ENCODE measurements at regions not wholly inside any gene's neighbourhood (a gene's known extent, or its start where the extent isn't known, plus 50 kb on each side); places are given as distances from the start of the nearest gene placed in this dataset.

DNA sequence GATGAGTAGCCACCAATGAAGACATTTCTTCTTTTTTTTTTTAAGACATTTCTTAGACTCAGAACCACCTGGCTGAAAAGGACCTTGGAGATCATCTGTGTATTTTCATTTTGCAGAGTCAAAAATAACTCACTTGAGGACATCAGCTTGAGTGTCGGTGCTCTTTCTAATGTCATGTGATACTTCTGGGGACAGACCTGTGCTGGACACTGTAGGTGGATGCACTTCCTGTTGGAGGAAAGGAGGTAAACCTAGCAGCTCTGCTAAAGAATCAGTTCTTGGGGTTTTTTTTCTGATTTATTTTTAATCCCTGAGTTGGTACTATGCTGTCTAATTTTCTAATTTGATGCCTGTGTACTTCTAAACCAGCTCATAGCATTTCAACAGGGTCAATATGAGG, 283.9 kb upstream of the CRIM1 start:
- no peaks in the 10 kb centered on the region for H3K9me3 ChIP-seq (ENCODE audit: control insufficient read depth in 2 of 3, insufficient read depth in 1 of 3, low read length in 3 of 3)
- intact Hi-C loops (cut with DNase I): no loop called here
- no peaks in the 10 kb centered on the region for H3K4me1 ChIP-seq (ENCODE audit: control insufficient read depth in 2 of 3, insufficient read depth in 2 of 3, low read depth in 1 of 3, low read length in 3 of 3)
- H3K4me3 ChIP-seq (ENCODE audit: low read length in 3 of 3): no peak overlapping the region
- H3K27ac ChIP-seq (ENCODE audit: low read depth in 2 of 2, low read length in 2 of 2): no peak overlapping the region
- H3K27me3 ChIP-seq (ENCODE audit: control insufficient read depth, insufficient read depth, low read length): no peaks in the 10 kb centered on the region
- FAIRE-seq (no peak), DNase-seq (no peak)
- TF ChIP-seq, protein P1, sequence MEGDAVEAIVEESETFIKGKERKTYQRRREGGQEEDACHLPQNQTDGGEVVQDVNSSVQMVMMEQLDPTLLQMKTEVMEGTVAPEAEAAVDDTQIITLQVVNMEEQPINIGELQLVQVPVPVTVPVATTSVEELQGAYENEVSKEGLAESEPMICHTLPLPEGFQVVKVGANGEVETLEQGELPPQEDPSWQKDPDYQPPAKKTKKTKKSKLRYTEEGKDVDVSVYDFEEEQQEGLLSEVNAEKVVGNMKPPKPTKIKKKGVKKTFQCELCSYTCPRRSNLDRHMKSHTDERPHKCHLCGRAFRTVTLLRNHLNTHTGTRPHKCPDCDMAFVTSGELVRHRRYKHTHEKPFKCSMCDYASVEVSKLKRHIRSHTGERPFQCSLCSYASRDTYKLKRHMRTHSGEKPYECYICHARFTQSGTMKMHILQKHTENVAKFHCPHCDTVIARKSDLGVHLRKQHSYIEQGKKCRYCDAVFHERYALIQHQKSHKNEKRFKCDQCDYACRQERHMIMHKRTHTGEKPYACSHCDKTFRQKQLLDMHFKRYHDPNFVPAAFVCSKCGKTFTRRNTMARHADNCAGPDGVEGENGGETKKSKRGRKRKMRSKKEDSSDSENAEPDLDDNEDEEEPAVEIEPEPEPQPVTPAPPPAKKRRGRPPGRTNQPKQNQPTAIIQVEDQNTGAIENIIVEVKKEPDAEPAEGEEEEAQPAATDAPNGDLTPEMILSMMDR (IDR thresholded peaks at IDR 0.05; ENCODE audit: borderline replicate concordance, extremely low read depth, insufficient read depth): no peak
- H3K36me3 ChIP-seq (ENCODE audit: control insufficient read depth in 2 of 3, insufficient read depth in 3 of 3, low read length in 3 of 3): no peaks in the 10 kb centered on the region
- H3K9ac ChIP-seq (ENCODE audit: low read length in 3 of 3): no peak overlapping the region

DNA sequence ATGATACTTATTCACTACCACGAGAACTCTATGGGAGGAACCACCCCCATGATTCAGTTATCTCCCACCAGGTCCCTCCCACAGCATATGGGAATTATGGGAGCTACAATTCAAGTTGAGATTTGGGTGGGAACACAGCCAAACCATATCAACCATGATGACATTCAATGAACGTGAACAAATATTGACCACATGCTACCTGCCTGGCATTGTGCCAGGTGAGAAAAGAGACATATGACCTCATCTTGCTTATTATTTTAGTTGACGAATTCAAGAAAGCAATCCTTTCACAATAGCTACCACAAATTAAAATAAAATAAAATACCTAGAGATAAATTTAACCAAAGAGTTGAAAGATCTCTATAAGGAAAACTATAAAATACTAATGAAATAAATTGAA, 286.5 kb upstream of the CRIM1 start:
- Histone ChIP-seq H3K4me1 (ENCODE audit: control insufficient read depth in 2 of 3, insufficient read depth in 2 of 3, low read depth in 1 of 3, low read length in 3 of 3) (no peaks in the 10 kb centered on the region), H3K27me3 (ENCODE audit: control insufficient read depth, insufficient read depth, low read length) (no peaks in the 10 kb centered on the region), H3K4me3 (ENCODE audit: low read length in 3 of 3) (no peak overlapping the region), H3K9ac (ENCODE audit: low read length in 3 of 3) (no peak overlapping the region), H3K9me3 (ENCODE audit: control insufficient read depth in 2 of 3, insufficient read depth in 1 of 3, low read length in 3 of 3) (no peaks in the 10 kb centered on the region), H3K36me3 (ENCODE audit: control insufficient read depth in 2 of 3, insufficient read depth in 3 of 3, low read length in 3 of 3) (no peaks in the 10 kb centered on the region), H3K27ac (ENCODE audit: low read depth in 2 of 2, low read length in 2 of 2) (no peak overlapping the region)
- intact Hi-C loops (cut with DNase I): no loop called here
- no peak for FAIRE-seq
- DNase-seq: no peak
- TF ChIP-seq, protein P1 (IDR thresholded peaks at IDR 0.05; ENCODE audit: borderline replicate concordance, extremely low read depth, insufficient read depth): no peak

DNA sequence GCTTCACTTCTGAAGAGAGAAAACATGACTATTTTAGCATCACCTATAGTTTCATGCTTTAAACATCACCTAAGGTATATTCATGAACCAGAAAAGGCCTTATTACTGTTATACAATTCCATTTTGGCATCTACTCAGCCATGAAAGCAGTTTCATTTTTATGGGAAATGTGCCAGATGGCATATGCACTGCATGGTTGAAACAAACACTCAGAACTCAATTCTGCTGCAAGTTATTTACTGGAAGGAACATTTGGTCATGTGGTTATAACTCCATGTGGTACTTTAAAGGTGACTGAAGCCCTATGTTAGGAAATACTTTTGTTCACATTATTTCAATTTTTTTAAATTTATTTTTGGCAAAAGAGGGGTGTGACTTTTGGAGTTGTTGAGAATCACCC, 287.5 kb upstream of the CRIM1 start:
- Histone ChIP-seq H3K27me3 (ENCODE audit: control insufficient read depth, insufficient read depth, low read length) (no peaks in the 10 kb centered on the region), H3K4me1 (ENCODE audit: control insufficient read depth in 2 of 3, insufficient read depth in 2 of 3, low read depth in 1 of 3, low read length in 3 of 3) (no peaks in the 10 kb centered on the region), H3K4me3 (ENCODE audit: low read length in 3 of 3) (no peak overlapping the region), H3K27ac (ENCODE audit: low read depth in 2 of 2, low read length in 2 of 2) (no peak overlapping the region), H3K36me3 (ENCODE audit: control insufficient read depth in 2 of 3, insufficient read depth in 3 of 3, low read length in 3 of 3) (no peaks in the 10 kb centered on the region), H3K9me3 (ENCODE audit: control insufficient read depth in 2 of 3, insufficient read depth in 1 of 3, low read length in 3 of 3) (no peaks in the 10 kb centered on the region), H3K9ac (ENCODE audit: low read length in 3 of 3) (no peak overlapping the region)
- FAIRE-seq: no peak
- DNase-seq: peak in 2 of 5 donors; percentile 8 to 25
- intact Hi-C loops (cut with DNase I): no loop called here
- TF ChIP-seq, protein P1 (IDR thresholded peaks at IDR 0.05; ENCODE audit: borderline replicate concordance, extremely low read depth, insufficient read depth): no peak

DNA sequence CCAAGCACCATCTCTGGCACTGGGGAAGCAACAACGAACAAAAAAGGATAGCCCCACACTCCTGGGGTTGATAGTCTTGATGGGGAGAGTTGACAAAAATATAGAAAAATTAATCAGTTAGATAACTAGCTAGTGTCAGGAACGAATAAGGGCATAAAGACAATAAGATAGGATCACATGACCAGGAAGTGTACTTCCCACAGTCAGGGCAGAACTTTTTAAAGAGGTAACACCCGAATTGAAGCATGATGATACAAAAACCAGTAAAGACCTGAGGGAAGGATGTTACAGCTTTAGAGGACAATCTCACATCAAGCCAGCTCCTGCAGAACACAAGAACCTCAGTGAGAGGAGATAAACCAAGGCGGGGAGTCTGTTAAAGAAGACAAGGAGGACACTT, 295.4 kb upstream of the CRIM1 start:
- no peak overlapping the region for H3K9ac ChIP-seq (ENCODE audit: low read length in 3 of 3)
- intact Hi-C loops (cut with DNase I): no loop called here
- FAIRE-seq (no peak), DNase-seq (no peak)
- H3K4me3 ChIP-seq (ENCODE audit: low read length in 3 of 3): no peak overlapping the region
- no peak overlapping the region for H3K27ac ChIP-seq (ENCODE audit: low read depth in 2 of 2, low read length in 2 of 2)
- H3K4me1 ChIP-seq (ENCODE audit: control insufficient read depth in 2 of 3, insufficient read depth in 2 of 3, low read depth in 1 of 3, low read length in 3 of 3): no peaks in the 10 kb centered on the region
- H3K27me3 ChIP-seq (ENCODE audit: control insufficient read depth, insufficient read depth, low read length): no peaks in the 10 kb centered on the region
- H3K36me3 ChIP-seq (ENCODE audit: control insufficient read depth in 2 of 3, insufficient read depth in 3 of 3, low read length in 3 of 3): no peaks in the 10 kb centered on the region
- no peaks in the 10 kb centered on the region for H3K9me3 ChIP-seq (ENCODE audit: control insufficient read depth in 2 of 3, insufficient read depth in 1 of 3, low read length in 3 of 3)
- TF ChIP-seq, protein P1 (IDR thresholded peaks at IDR 0.05; ENCODE audit: borderline replicate concordance, extremely low read depth, insufficient read depth): no peak

Data from kidney (tissue), 13 donors.